H1 (cell line): ENCODE measurements at regions not wholly inside any gene's neighbourhood (a gene's known extent, or its start where the extent isn't known, plus 50 kb on each side); places are given as distances from the start of the nearest gene placed in this dataset.
A peak's percentile ranks its signal among the peaks of the same experiment; 100 is the strongest.

Experiments
- CTCF ChIA-PET: fragments of 300-600 bp; sonication (Branson Sonifier 250); formaldehyde crosslinking; loops from one replicate; lab custom pipeline; 2021; ENCODE audit not compliant: partially characterized antibody; lab: Charles Lee
- POLR2A ChIA-PET: fragments of 300-600 bp; sonication (Branson Sonifier 250); formaldehyde crosslinking; loops from one replicate; lab custom pipeline; 2021; ENCODE audit warnings: inconsistent platforms; ENCODE audit not compliant: partially characterized antibody; lab: Charles Lee
- DNase-seq, 2 experiments: peaks; one replicate each; pipeline versions ENCODE4 v3.0.0 to v3.0.0-alpha.2; 2010 to 2022; ENCODE audit warnings: low spot score in 2 of 2, low read depth in 1 of 2, mixed read lengths in 1 of 2
- FAIRE-seq: peaks from 2 replicates; lab custom pipeline; 2011; peaks lifted over from hg19 to GRCh38; lab: Jason Lieb, UNC
- H2AFZ ChIP-seq: 2 replicates; pipeline ENCODE4 v1.8.1; 2012; ENCODE audit warnings: low read length, inconsistent platforms
- H2AK5ac ChIP-seq: 2 replicates; pipeline ENCODE4 v1.6.1; 2013; ENCODE audit warnings: low read depth, low read length
- H2BK120ac ChIP-seq: replicated peaks from 2 replicates; pipeline ENCODE3; 2013; ENCODE audit warnings: low read depth, low read length, inconsistent platforms
- H2BK12ac ChIP-seq: 2 replicates; pipeline ENCODE4 v1.6.1; 2013; ENCODE audit warnings: low read depth, low read length
- H2BK15ac ChIP-seq: 2 replicates; pipeline ENCODE4 v1.6.1; 2013; ENCODE audit warnings: low read length
- H2BK20ac ChIP-seq: 2 replicates; pipeline ENCODE4 v1.6.1; 2013; ENCODE audit warnings: low read length
- H2BK5ac ChIP-seq: 2 replicates; pipeline ENCODE4 v1.6.1; 2013; ENCODE audit warnings: low read depth, low read length
- H3K14ac ChIP-seq: 2 replicates; pipeline ENCODE4 v1.6.1; 2013; ENCODE audit warnings: inconsistent platforms; ENCODE audit not compliant: insufficient read length
- H3K18ac ChIP-seq: 2 replicates; pipeline ENCODE4 v1.6.1; 2013; ENCODE audit warnings: low read length; ENCODE audit errors: extremely low read depth
- H3K23ac ChIP-seq: 2 replicates; pipeline ENCODE4 v1.6.1; 2013; ENCODE audit warnings: inconsistent platforms; ENCODE audit not compliant: insufficient read length
- H3K23me2 ChIP-seq: 2 replicates; pipeline ENCODE4 v1.6.1; 2013; ENCODE audit warnings: low read depth, low read length
- H3K27ac ChIP-seq: 2 replicates; pipeline ENCODE4 v1.6.1; 2011; ENCODE audit warnings: low read depth, low read length, inconsistent platforms
- H3K27me3 ChIP-seq, 4 experiments: replicated peaks in 1 of 4; 1 replicate in 1 of 4; 2 replicates in 3 of 4; pipeline versions ENCODE4 v1.6.1 to v1.8.1; 2011 to 2013; ENCODE audit warnings: low read length in 3 of 4, mild to moderate bottlenecking in 3 of 4, inconsistent platforms in 2 of 4, mixed read lengths in 2 of 4, moderate library complexity in 1 of 4; ENCODE audit not compliant: control insufficient read depth in 3 of 4, insufficient read depth in 3 of 4; ENCODE audit errors: extremely low read depth in 1 of 4
- H3K36me3 ChIP-seq, 4 experiments: 2 replicates each; pipeline versions ENCODE4 v1.6.1 to v1.8.1; 2011 to 2013; ENCODE audit warnings: mild to moderate bottlenecking in 4 of 4, low read length in 3 of 4, moderate library complexity in 2 of 4, control low read depth in 1 of 4, inconsistent platforms in 1 of 4; ENCODE audit not compliant: insufficient read depth in 4 of 4, control insufficient read depth in 2 of 4
- H3K4ac ChIP-seq: replicated peaks from 2 replicates; pipeline ENCODE3; 2013; ENCODE audit warnings: low read length, low read depth, mixed read lengths, inconsistent platforms; ENCODE audit not compliant: insufficient read length
- H3K4me1 ChIP-seq, 4 experiments: replicated peaks in 1 of 4; 1 replicate in 1 of 4; 2 replicates in 3 of 4; pipeline versions ENCODE4 v1.6.1 to v1.8.1; 2011 to 2013; ENCODE audit warnings: low read length in 3 of 4, inconsistent platforms in 2 of 4, mixed read lengths in 1 of 4; ENCODE audit not compliant: insufficient read depth in 4 of 4, control insufficient read depth in 3 of 4
- H3K4me2 ChIP-seq, 2 experiments: 2 replicates each; pipeline versions ENCODE4 v1.6.1 to v1.8.1; 2011 to 2013; ENCODE audit warnings: low read depth in 2 of 2, low read length in 2 of 2, control low read depth in 1 of 2, inconsistent platforms in 1 of 2, mild to moderate bottlenecking in 1 of 2; ENCODE audit not compliant: insufficient read depth in 1 of 2
- H3K4me3 ChIP-seq, 4 experiments: fragments of 200-600, 300-600 bp in 1 of 4; sonication (generic), shearing (Covaris generic), sonication (Bioruptor Twin) in 1 of 4; 2 replicates each; pipeline versions ENCODE4 v1.5.1 to v1.8.1; 2011 to 2016; ENCODE audit warnings: low read length in 4 of 4, low read depth in 3 of 4, control low read depth in 2 of 4, inconsistent platforms in 2 of 4, mild to moderate bottlenecking in 2 of 4, mixed read lengths in 1 of 4, moderate library complexity in 1 of 4; ENCODE audit not compliant: insufficient read depth in 2 of 4; ENCODE audit errors: extremely low read depth in 1 of 4
- H3K56ac ChIP-seq: replicated peaks from 2 replicates; pipeline ENCODE3; 2013; ENCODE audit warnings: low read depth, mild to moderate bottlenecking, mixed read lengths, low read length, inconsistent platforms; ENCODE audit not compliant: insufficient read length
- H3K79me1 ChIP-seq: 2 replicates; pipeline ENCODE4 v1.6.1; 2013; ENCODE audit warnings: low read depth, low read length, control low read depth
- H3K79me2 ChIP-seq, 2 experiments: 2 replicates each; pipeline versions ENCODE4 v1.6.1 to v1.8.1; 2012 to 2013; ENCODE audit warnings: low read length in 2 of 2, mild to moderate bottlenecking in 2 of 2, inconsistent platforms in 1 of 2; ENCODE audit not compliant: insufficient read depth in 2 of 2, control insufficient read depth in 1 of 2
- H3K9ac ChIP-seq, 4 experiments: replicated peaks in 1 of 4; 1 replicate in 1 of 4; 2 replicates in 3 of 4; pipeline versions ENCODE4 v1.6.1 to v1.8.1; 2011 to 2013; ENCODE audit warnings: low read depth in 3 of 4, low read length in 3 of 4, control low read depth in 2 of 4, mild to moderate bottlenecking in 2 of 4, moderate library complexity in 2 of 4, inconsistent platforms in 1 of 4; ENCODE audit errors: extremely low read depth in 1 of 4
- H3K9me3 ChIP-seq, 2 experiments: 2 replicates each; pipeline versions ENCODE4 v1.6.1 to v1.8.1; 2012 to 2013; ENCODE audit warnings: mild to moderate bottlenecking in 2 of 2, moderate library complexity in 2 of 2, control low read depth in 1 of 2, inconsistent platforms in 1 of 2, low read depth in 1 of 2, low read length in 1 of 2, mixed read lengths in 1 of 2; ENCODE audit not compliant: insufficient read depth in 2 of 2
- H4K20me1 ChIP-seq, 2 experiments: replicated peaks in 1 of 2; 2 replicates each; pipeline versions ENCODE3 to v1.8.1; 2011 to 2013; ENCODE audit warnings: inconsistent platforms in 2 of 2, low read length in 2 of 2, mild to moderate bottlenecking in 1 of 2; ENCODE audit not compliant: insufficient read depth in 2 of 2, control insufficient read depth in 1 of 2
- H4K5ac ChIP-seq: 2 replicates; pipeline ENCODE4 v1.6.1; 2013; ENCODE audit warnings: low read length, low read depth, mixed read lengths, inconsistent platforms; ENCODE audit not compliant: insufficient read length
- H4K8ac ChIP-seq: 2 replicates; pipeline ENCODE4 v1.8.0; 2013; ENCODE audit warnings: mild to moderate bottlenecking, moderate library complexity, low read length, inconsistent platforms; ENCODE audit not compliant: insufficient read depth; ENCODE audit errors: extremely low read depth
- H4K91ac ChIP-seq: replicated peaks from 2 replicates; pipeline ENCODE3; 2013; ENCODE audit warnings: low read length, mixed read lengths, inconsistent platforms; ENCODE audit not compliant: insufficient read length
- JUND ChIP-seq: IDR thresholded peaks from 2 replicates; pipeline ENCODE4 v1.6.1; 2011; ENCODE audit warnings: mild to moderate bottlenecking, improper control_type of control experiment, low read length
- WGBS, 2 experiments: shearing (Covaris generic) in 1 of 2; methylation state at CpG; one replicate each; pipeline versions ENCODE4 v1.1.6 to v1.1.7; 2013 to 2015; ENCODE audit warnings: low lambda C conversion rate in 2 of 2, mixed read lengths in 2 of 2, inconsistent platforms in 1 of 2, low coverage in 1 of 2, missing lambda C conversion rate in 1 of 2; ENCODE audit not compliant: insufficient replicate concordance in 2 of 2, insufficient coverage in 1 of 2, insufficient read length in 1 of 2; ENCODE audit errors: extremely low coverage in 1 of 2, missing lambda C conversion rate in 1 of 2; 5-methylcytosine and 5-hydroxymethylcytosine counted together

DNA sequence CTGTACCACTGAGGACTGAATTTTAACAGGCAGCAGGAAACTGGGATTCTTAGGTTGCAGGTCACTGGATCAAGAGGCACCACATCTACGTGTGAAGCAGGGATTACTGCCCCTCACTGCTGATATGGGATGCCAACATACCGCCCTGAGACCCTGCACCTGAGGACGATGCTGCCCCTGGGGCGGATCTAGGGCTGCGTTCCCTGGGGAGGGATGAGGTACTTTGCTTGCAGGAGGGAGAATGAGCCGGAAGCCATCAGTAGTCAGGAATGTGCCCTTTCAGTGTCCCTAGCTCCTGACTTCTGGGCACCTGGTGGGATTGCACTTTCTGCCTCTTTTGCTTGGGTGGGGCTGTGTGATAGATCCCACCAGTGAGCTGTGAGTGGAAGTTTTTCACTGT is 122.8 kb downstream of the RPLP1 start:
- ChIA-PET CTCF (interaction anchor here (0.6 to 6.1 kb wide), 17 partner anchors 11 to 913 kb away, joined by 3 to 34 read pairs (median 4); no protein-coding TSS in a partner anchor), POLR2A (interaction anchor here (1.0 to 1.2 kb wide), 2 partner anchors 520 to 522 kb away, joined by 3 read pairs; partner anchors contain the start of gene TLE3)
- Histone ChIP-seq H3K27me3 (no peaks in the 10 kb centered on the region), H2BK120ac (no peak overlapping the region), H3K4ac (no peak overlapping the region), H4K5ac (no peak overlapping the region), H3K14ac (no peak overlapping the region), H3K9ac (no peak overlapping the region), H3K27ac (no peak overlapping the region), H3K18ac (no peak overlapping the region), H3K4me1 (peaks cover 0 to 3% (median under 1%) of the 10 kb centered on the region in 4 experiments; a peak in 2 of 7 replicates), H4K91ac (no peak overlapping the region), H2BK20ac (no peak overlapping the region), H2BK15ac (peak overlapping the region; percentile 18; the same call in 1 of the 2 replicates), H3K36me3 (no peaks in the 10 kb centered on the region), H2AFZ (no peak overlapping the region), H2BK12ac (no peak overlapping the region), H4K8ac (no peak overlapping the region), H3K4me3 (no peak overlapping the region), H3K23ac (no peak overlapping the region), H3K79me2 (no peaks in the 10 kb centered on the region), H2AK5ac (no peak overlapping the region), H3K79me1 (no peaks in the 10 kb centered on the region), H3K56ac (no peak overlapping the region), H3K4me2 (no peak overlapping the region), H4K20me1 (no peaks in the 10 kb centered on the region), H3K23me2 (no peaks in the 10 kb centered on the region), H2BK5ac (peak overlapping the region; percentile 41; the same call in 1 of the 2 replicates), H3K9me3 (no peaks in the 10 kb centered on the region)
- no peak for FAIRE-seq
- whole genome bisulfite sequencing, 2 experiments: 94% methylated on average over 6 of the region's 6 CpGs; no CpG with 5 or more reads in 1 of the 2 experiments
- DNase-seq: no peak
- TF ChIP-seq JUND: no peak
